ENCODE measurements at regions not wholly inside any gene's neighbourhood (a gene's known extent, or its start where the extent isn't known, plus 50 kb on each side); places are given as distances from the start of the nearest gene placed in this dataset.

GRCh38 chr20:22949331-22950109, 85.6 kb upstream of the SSTR4 start:
- no peak overlapping the region for H3K4me2 ChIP-seq (ENCODE audit: insufficient read depth, insufficient read length, low read length)

More at GRCh38 chr20:22949331-22950109, 85.6 kb upstream of the SSTR4 start:
- H3K27ac Mint-ChIP-seq: no peak overlapping the region
- H3K4me1 ChIP-seq (ENCODE audit: insufficient read depth, low read length): no peaks in the 10 kb centered on the region
- no peak overlapping the region for H3K56ac ChIP-seq (ENCODE audit: insufficient read length, low read depth, low read length)
- no peak overlapping the region for H2AK5ac ChIP-seq (ENCODE audit: insufficient read length, low read length)
- no CpG with 5 or more reads among the region's 5 CpGs for whole genome bisulfite sequencing (ENCODE audit: extremely low coverage, insufficient read length, low lambda C conversion rate)
- H2AFZ ChIP-seq (ENCODE audit: low read length): no peak overlapping the region
- H2BK12ac ChIP-seq (ENCODE audit: insufficient read length, low read depth, low read length): no peak overlapping the region
- no peaks in the 10 kb centered on the region for H3K9me3 ChIP-seq (ENCODE audit: control insufficient read depth, low read depth, low read length)
- H3K9ac ChIP-seq (ENCODE audit: extremely low read depth, insufficient read length, low read length): no peak overlapping the region
- H2BK120ac ChIP-seq (ENCODE audit: low read depth, low read length, poor library complexity, severe bottlenecking): no peak overlapping the region
- H3K4ac ChIP-seq (ENCODE audit: low read depth, low read length): no peak overlapping the region
- H4K8ac ChIP-seq (replicated peaks; ENCODE audit: insufficient read length, low read depth, low read length): no peak overlapping the region
- H4K5ac ChIP-seq (ENCODE audit: insufficient read length, low read depth, low read length): no peak overlapping the region
- no peaks in the 10 kb centered on the region for H3K23me2 ChIP-seq (ENCODE audit: insufficient read length, low read depth, low read length, poor library complexity, severe bottlenecking)
- no peak overlapping the region for H2BK5ac ChIP-seq (ENCODE audit: insufficient read length, low read length)
- H4K91ac ChIP-seq (ENCODE audit: insufficient read length, low read depth, low read length): no peak overlapping the region
- peaks cover 10% of the 10 kb centered on the region for H3K27me3 Mint-ChIP-seq (ENCODE audit: low read depth)
- no peaks in the 10 kb centered on the region; a peak in 1 of 7 replicates for H3K36me3 Mint-ChIP-seq (ENCODE audit: insufficient read depth in 1 of 3, low read depth in 3 of 3)
- H3K27ac ChIP-seq (ENCODE audit: insufficient read length, low read depth, low read length): no peak overlapping the region
- H3K14ac ChIP-seq (ENCODE audit: insufficient read depth, low read length): no peak overlapping the region
- no peaks in the 10 kb centered on the region for H3K79me1 ChIP-seq (ENCODE audit: insufficient read depth, low read depth, low read length, poor library complexity, severe bottlenecking)
- H3K18ac ChIP-seq (ENCODE audit: insufficient read length, low read depth, low read length): no peak overlapping the region
- no peak overlapping the region for H3T11ph ChIP-seq (ENCODE audit: low read length)
- no peak for TF ChIP-seq CTCF (conservative IDR thresholded peaks at IDR 0.05)
- H3K79me2 ChIP-seq (ENCODE audit: insufficient read depth, low read length): no peaks in the 10 kb centered on the region
- no peaks in the 10 kb centered on the region; a peak in 1 of 5 replicates for H3K9me3 Mint-ChIP-seq
- no peaks in the 10 kb centered on the region for H3K27me3 ChIP-seq (ENCODE audit: insufficient read depth, low read length)
- H2BK20ac ChIP-seq (ENCODE audit: low read depth, low read length, poor library complexity, severe bottlenecking): no peak overlapping the region
- DNase-seq: no peak
- H4K20me1 ChIP-seq (ENCODE audit: control insufficient read depth, insufficient read depth, insufficient read length): no peaks in the 10 kb centered on the region
- no peak overlapping the region for H3K4me3 Mint-ChIP-seq
- H2BK15ac ChIP-seq (ENCODE audit: low read depth, low read length): no peak overlapping the region
- no peak overlapping the region for H3K23ac ChIP-seq (ENCODE audit: insufficient read length, low read depth, low read length)
- no peaks in the 10 kb centered on the region for H3K4me1 Mint-ChIP-seq
